ENCODE measurements at regions not wholly inside any gene's neighbourhood (a gene's known extent, or its start where the extent isn't known, plus 50 kb on each side); places are given as distances from the start of the nearest gene placed in this dataset.

GRCh38 chr4:23040539-23040938 is 347.8 kb downstream of the GBA3 start:
- Histone ChIP-seq H3K4me2 (ENCODE audit: low read depth, low read length) (no peak overlapping the region), H3K4me1 (ENCODE audit: low read length) (no peaks in the 10 kb centered on the region), H3K9ac (ENCODE audit: low read length) (no peak overlapping the region), H3K9me2 (replicated peaks; ENCODE audit: insufficient read depth, low read length) (no peaks in the 10 kb centered on the region), H3K9me3 (replicated peaks; ENCODE audit: insufficient read depth, low read length) (no peaks in the 10 kb centered on the region), H3K79me2 (ENCODE audit: low read length) (no peaks in the 10 kb centered on the region), H3F3A (ENCODE audit: insufficient read depth, low read length) (no peaks in the 10 kb centered on the region), H3K4me3 (ENCODE audit: low read length) (no peak overlapping the region), H2AFZ (ENCODE audit: low read length) (no peak overlapping the region), H4K20me1 (ENCODE audit: insufficient read depth, low read length) (no peaks in the 10 kb centered on the region), H3K27ac (ENCODE audit: low read length) (no peak overlapping the region), H3K27me3 (replicated peaks; ENCODE audit: insufficient read depth, low read length) (no peaks in the 10 kb centered on the region), H3K36me3 (replicated peaks; ENCODE audit: insufficient read depth, low read length) (no peaks in the 10 kb centered on the region)
- no peak for DNase-seq
- TF ChIP-seq EZH2phosphoT487 (IDR thresholded peaks at IDR 0.05; ENCODE audit: low read length) (no peak), CTCF (IDR thresholded peaks at IDR 0.05; ENCODE audit: low read length) (no peak), EZH2 (optimal IDR thresholded peaks at IDR 0.05; ENCODE audit: low read depth, low read length) (no peak)

- Histone ChIP-seq H3K9ac (ENCODE audit: low read length) (no peak overlapping the region), H3K79me2 (ENCODE audit: low read length) (no peaks in the 10 kb centered on the region), H3K36me3 (replicated peaks; ENCODE audit: insufficient read depth, low read length) (no peaks in the 10 kb centered on the region), H2AFZ (ENCODE audit: low read length) (no peak overlapping the region), H3K4me2 (ENCODE audit: low read depth, low read length) (no peak overlapping the region), H3K9me3 (replicated peaks; ENCODE audit: insufficient read depth, low read length) (no peaks in the 10 kb centered on the region), H3K27ac (ENCODE audit: low read length) (no peak overlapping the region), H4K20me1 (ENCODE audit: insufficient read depth, low read length) (no peaks in the 10 kb centered on the region), H3F3A (ENCODE audit: insufficient read depth, low read length) (no peaks in the 10 kb centered on the region), H3K9me2 (replicated peaks; ENCODE audit: insufficient read depth, low read length) (no peaks in the 10 kb centered on the region), H3K4me3 (ENCODE audit: low read length) (no peak overlapping the region), H3K4me1 (ENCODE audit: low read length) (no peaks in the 10 kb centered on the region), H3K27me3 (replicated peaks; ENCODE audit: insufficient read depth, low read length) (no peaks in the 10 kb centered on the region)
- DNase-seq = no peak
- TF ChIP-seq CTCF (IDR thresholded peaks at IDR 0.05; ENCODE audit: low read length) (no peak), EZH2phosphoT487 (IDR thresholded peaks at IDR 0.05; ENCODE audit: low read length) (no peak), EZH2 (optimal IDR thresholded peaks at IDR 0.05; ENCODE audit: low read depth, low read length) (no peak)
Observed at GRCh38 chr4:23039818-23040217, 347.1 kb downstream of the GBA3 start.

GRCh38 chr4:23038626-23039491 is 346.1 kb downstream of the GBA3 start:
- Histone ChIP-seq H4K20me1 (ENCODE audit: insufficient read depth, low read length) (no peaks in the 10 kb centered on the region), H3K36me3 (replicated peaks; ENCODE audit: insufficient read depth, low read length) (no peaks in the 10 kb centered on the region), H2AFZ (ENCODE audit: low read length) (no peak overlapping the region), H3K4me2 (ENCODE audit: low read depth, low read length) (no peak overlapping the region), H3K79me2 (ENCODE audit: low read length) (no peaks in the 10 kb centered on the region), H3K27me3 (replicated peaks; ENCODE audit: insufficient read depth, low read length) (no peaks in the 10 kb centered on the region), H3K9me2 (replicated peaks; ENCODE audit: insufficient read depth, low read length) (no peaks in the 10 kb centered on the region), H3K9ac (ENCODE audit: low read length) (no peak overlapping the region), H3K27ac (ENCODE audit: low read length) (no peak overlapping the region), H3F3A (ENCODE audit: insufficient read depth, low read length) (no peaks in the 10 kb centered on the region), H3K4me1 (ENCODE audit: low read length) (no peaks in the 10 kb centered on the region), H3K9me3 (replicated peaks; ENCODE audit: insufficient read depth, low read length) (no peaks in the 10 kb centered on the region), H3K4me3 (ENCODE audit: low read length) (no peak overlapping the region)
- DNase-seq = no peak
- no peak for TF ChIP-seq EZH2 (optimal IDR thresholded peaks at IDR 0.05; ENCODE audit: low read depth, low read length)
- TF ChIP-seq CTCF (IDR thresholded peaks at IDR 0.05; ENCODE audit: low read length) = no peak
- TF ChIP-seq EZH2phosphoT487 (IDR thresholded peaks at IDR 0.05; ENCODE audit: low read length) = no peak
